ENCODE measurements at regions not wholly inside any gene's neighbourhood (a gene's known extent, or its start where the extent isn't known, plus 50 kb on each side); places are given as distances from the start of the nearest gene placed in this dataset.

DNA sequence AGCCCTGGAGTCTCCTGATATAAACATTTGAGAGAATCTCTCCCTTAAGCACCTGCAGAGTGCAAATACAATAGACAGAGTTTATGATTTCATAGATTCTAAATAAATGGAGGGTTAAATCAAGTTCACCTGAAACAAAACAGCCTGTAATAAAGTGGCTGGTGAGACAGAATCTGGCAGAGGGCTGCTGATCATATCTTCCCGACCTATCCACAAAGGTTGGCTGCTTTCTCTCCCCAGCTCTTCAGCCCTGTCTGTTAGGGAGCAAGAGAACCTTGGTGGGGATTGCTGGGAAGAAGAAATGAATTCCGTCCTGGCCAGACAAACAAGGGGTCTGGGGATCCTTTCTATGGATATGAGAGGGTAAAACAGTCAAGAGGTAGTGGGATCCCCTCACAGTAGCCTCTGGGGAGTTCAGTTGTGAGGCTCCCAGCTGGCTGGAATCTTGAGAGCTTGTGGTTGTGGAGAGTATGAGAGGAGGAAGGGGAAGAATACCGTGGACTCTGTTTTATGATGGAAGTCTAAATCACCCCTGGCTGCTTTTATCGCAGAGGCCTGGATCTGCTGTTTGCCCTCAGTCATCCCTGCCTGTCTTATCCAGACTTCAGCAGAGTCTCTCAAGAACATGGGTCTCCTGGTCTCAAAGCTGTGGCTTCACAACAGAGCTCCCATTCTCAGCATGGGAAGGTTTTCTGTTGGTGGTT lies 451.3 kb downstream of the NTRK3 start:
- Histone ChIP-seq H3K9me3 (peaks cover 0 to 8% (median 0%) of the 10 kb centered on the region in 11 donors), H3K27ac (no peak overlapping the region), H3K27me3 (no peaks in the 10 kb centered on the region), H3K36me3 (no peaks in the 10 kb centered on the region), H3K4me3 (no peak overlapping the region), H3K4me1 (no peaks in the 10 kb centered on the region)
- TF ChIP-seq CTCF (IDR thresholded peaks at IDR 0.05): no peak
- intact Hi-C loops (cut with DNase I): no loop called here
- DNase-seq (no peak), ATAC-seq (no peak)
- WGBS, 2 donors: 65 to 66% methylated on average over 4 of the region's 4 CpGs

- TF ChIP-seq CTCF (IDR thresholded peaks at IDR 0.05): no peak
- Histone ChIP-seq H3K27me3 (no peaks in the 10 kb centered on the region), H3K27ac (no peak overlapping the region), H3K4me1 (no peaks in the 10 kb centered on the region), H3K36me3 (no peaks in the 10 kb centered on the region), H3K9me3 (peaks cover 0 to 8% (median 0%) of the 10 kb centered on the region in 11 donors), H3K4me3 (no peak overlapping the region)
- intact Hi-C loops (cut with DNase I): no loop called here
- ATAC-seq (no peak), DNase-seq (no peak)
Measured at GRCh38 chr15:87804451-87804850, 452.1 kb downstream of the NTRK3 start.

DNA sequence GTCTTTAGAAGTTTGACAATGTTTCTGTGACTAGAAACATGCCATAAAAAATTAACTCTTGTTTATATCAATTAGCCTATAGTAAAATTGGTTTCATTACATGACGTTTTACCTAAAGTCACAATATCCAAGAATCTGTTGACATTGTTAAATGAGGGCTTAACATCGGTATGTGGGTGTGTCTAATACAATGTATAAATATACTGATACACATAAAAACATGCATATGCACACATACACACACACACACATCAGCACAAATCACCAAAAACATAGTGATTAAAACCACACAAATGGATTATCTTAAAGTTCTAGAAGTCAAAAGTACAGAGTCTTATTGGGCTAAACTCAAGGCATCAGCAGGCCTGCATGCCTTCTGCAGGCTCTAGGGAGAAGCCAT lies 456.7 kb downstream of the NTRK3 start:
- DNase-seq (no peak), ATAC-seq (no peak)
- no peak for TF ChIP-seq CTCF (IDR thresholded peaks at IDR 0.05)
- H3K27ac ChIP-seq: no peak overlapping the region
- no peaks in the 10 kb centered on the region for H3K36me3 ChIP-seq
- 75 to 84% methylated on average over 2 of the region's 2 CpGs for WGBS, 2 donors
- H3K27me3 ChIP-seq: no peaks in the 10 kb centered on the region
- no peak overlapping the region for H3K4me3 ChIP-seq
- no peaks in the 10 kb centered on the region for H3K9me3 ChIP-seq
- intact Hi-C loops (cut with DNase I): no loop called here
- H3K4me1 ChIP-seq: peaks cover 0 to 1% (median 0%) of the 10 kb centered on the region in 9 donors

DNA sequence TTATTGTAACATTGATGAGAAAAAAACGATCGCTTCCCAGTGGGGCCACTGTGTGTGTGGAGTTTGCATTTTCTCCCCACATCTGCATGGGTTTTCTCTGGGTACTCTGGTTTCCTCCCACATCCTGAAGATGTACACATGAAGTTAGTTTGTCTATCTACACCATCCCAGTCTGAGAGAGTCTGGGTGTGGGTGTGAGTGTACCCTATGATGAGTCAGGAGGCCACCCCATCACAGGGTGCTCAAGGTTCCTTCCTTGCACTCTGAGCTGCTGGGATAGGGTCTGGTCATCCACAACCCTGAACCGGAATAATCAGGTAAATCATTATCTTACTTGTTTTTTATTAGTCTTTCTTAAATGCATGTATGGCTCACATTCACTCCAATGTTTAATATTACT lies 457.1 kb downstream of the NTRK3 start:
- Histone ChIP-seq H3K27ac (no peak overlapping the region), H3K27me3 (no peaks in the 10 kb centered on the region), H3K4me1 (peaks cover 0 to 5% (median 0%) of the 10 kb centered on the region in 9 donors), H3K36me3 (no peaks in the 10 kb centered on the region), H3K4me3 (no peak overlapping the region), H3K9me3 (no peaks in the 10 kb centered on the region)
- 94% methylated on average over 3 of the region's 3 CpGs for WGBS, 2 donors
- ATAC-seq (no peak), DNase-seq (no peak)
- intact Hi-C loops (cut with DNase I): no loop called here
- TF ChIP-seq CTCF (IDR thresholded peaks at IDR 0.05): no peak
